HG02938 (cell line): ENCODE measurements at regions not wholly inside any gene's neighbourhood (a gene's known extent, or its start where the extent isn't known, plus 50 kb on each side); places are given as distances from the start of the nearest gene placed in this dataset.

Source experiments
- ATAC-seq: cut with Tn5 transposase; IDR thresholded peaks from one replicate; pipeline ENCODE4 v1.9.1; 2021; ENCODE audit warnings: mild to moderate bottlenecking, moderate library complexity; ENCODE audit not compliant: unreplicated experiment

GRCh38 chr18:26794230-26795101 is 71.0 kb downstream of the AQP4 start:
- no peak for ATAC-seq

- no peak for ATAC-seq
Observed at GRCh38 chr18:26792661-26793060, 72.8 kb downstream of the AQP4 start.

DNA sequence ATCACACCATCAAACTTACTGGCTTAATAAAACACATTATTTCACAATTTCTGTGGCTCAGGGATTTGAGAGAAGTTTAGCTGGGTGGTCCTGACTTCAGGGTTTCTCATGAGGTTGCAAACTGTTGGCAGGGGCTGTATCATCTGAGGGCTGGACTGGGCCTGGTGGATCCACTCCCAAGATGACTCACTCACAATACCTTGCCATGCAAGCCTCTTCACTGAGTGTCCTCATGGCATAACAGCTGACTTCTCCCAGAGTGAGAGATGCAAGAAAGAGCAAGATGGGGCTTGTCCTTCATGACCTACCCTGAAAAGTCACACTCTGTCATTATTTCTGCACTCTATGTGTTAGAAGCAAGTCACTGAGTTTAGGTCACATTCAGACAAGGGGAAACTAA is 73.8 kb downstream of the AQP4 start:
- ATAC-seq, result no peak

- ATAC-seq, result no peak
Observed at GRCh38 chr18:26784599-26784998, 80.9 kb downstream of the AQP4 start.

DNA sequence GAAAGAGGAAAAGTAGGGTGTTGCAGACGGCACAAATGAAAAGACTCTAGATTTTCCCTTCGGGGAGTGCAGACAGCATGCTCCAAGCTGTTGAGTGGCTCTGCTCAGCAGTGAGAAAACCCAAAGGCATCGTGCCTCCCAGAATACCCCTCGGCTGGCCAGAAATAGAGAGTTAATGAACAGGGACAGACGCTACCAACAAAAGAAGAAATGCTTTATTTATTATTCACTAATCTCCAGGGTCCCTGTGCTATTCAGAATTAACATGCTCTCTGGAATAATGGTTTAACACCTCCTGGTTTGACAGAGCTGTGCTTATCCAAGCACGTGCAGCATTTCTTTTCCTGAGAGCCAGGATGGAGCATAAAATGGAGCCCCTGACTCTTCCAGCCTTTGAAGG is 82.3 kb downstream of the AQP4 start:
- no peak for ATAC-seq

- no peak for ATAC-seq
Observed at GRCh38 chr18:26780520-26781325, 84.8 kb downstream of the AQP4 start.

- ATAC-seq, result no peak
Observed at GRCh38 chr18:26778054-26778393, 87.5 kb downstream of the AQP4 start.

GRCh38 chr18:26777351-26778053 is 88.0 kb downstream of the AQP4 start:
- ATAC-seq, result no peak

- ATAC-seq, result no peak
Observed at GRCh38 chr18:26772691-26773090, 92.8 kb downstream of the AQP4 start.

DNA sequence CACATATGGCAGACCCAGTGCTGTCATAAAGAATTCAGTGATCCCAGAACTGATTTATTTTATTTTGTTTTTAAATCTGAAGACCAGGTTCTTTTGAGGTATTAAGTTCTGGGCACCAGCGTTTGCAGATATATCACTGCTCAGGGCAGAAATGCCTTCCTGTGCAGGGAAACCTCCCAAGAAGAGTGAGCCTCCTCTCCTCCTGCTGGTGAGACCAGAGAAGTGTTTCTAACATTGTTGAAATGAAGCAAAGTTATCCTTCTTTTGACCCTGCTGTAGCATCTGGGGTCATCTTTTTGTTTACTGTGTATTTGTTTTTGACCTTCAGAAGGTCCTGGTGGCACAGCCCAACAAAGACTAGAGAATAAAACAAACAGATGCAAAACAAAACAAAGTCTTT is 94.0 kb downstream of the AQP4 start:
- ATAC-seq, result peak; percentile 42

GRCh38 chr18:26768385-26768784 is 97.1 kb downstream of the AQP4 start:
- ATAC-seq, result no peak

GRCh38 chr18:26765498-26765897 is 100.0 kb downstream of the AQP4 start:
- no peak for ATAC-seq

DNA sequence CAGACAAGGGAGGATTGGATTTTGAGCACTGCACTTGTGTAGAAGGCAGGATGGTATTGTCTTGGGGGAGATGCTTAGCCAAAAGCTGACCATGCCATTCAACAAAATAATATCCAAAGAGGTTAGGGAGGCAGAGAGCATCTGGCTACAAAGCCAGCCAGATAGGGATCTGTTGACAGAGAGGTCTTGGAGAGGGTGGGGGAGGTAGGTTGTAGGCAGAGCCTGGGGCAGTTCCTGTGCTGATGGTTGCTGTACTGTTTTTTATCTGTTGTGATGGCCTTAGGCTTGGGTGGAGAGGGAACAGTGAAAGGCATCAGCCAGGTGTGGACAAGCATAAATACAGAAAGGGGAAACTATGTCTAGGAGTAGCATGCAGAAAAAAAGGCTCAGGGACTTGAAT is 100.9 kb downstream of the AQP4 start:
- ATAC-seq, result no peak

DNA sequence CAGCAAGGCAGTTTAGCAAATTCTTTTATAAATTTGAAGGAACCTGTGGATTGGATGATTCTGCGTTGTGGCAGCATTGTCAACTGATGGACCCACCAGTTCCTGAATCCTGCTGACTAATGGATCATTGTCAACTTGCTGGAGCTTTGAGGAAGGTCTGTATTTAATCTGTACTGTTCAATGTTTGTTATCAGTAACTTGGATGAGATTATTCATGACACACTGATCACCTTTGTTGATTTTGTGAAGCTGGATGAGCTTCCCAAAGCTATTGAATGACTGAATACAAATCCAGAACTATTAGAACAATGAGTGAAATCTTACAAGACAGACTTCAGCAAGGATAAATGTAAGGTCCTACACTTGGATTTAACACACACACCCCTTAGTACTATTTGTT is 101.3 kb downstream of the AQP4 start:
- no peak for ATAC-seq

DNA sequence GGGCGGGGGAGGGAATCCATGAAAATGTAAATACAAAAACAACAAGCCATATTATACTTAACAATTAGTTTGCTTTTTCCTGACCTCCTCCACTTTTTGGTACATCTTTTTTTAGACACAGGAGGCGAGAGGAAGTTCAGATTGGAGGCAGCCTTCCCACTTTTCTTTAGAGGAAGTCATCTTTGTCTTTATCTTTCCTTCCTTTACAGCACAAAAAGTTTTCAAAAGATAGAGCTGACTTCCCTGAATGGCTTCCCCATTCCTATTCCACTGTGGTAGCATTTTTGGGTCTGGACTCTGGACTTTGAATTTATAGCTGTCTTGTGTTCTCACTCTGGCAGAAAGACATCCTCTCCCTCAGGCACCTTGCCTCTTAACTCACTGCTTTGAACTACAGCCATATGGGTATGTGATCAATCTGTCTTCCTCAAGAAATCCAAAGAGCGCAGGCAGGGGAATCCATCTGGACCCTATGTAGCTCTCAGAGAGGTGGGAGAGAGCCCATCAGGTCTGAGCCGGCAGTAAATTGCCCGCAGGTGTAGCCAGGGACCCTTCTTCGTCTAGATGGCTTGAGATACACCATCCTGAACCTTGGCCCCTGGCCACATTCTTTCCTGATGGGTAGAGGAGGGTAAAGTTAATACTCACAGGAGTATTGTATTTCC is 101.9 kb downstream of the AQP4 start:
- no peak for ATAC-seq

DNA sequence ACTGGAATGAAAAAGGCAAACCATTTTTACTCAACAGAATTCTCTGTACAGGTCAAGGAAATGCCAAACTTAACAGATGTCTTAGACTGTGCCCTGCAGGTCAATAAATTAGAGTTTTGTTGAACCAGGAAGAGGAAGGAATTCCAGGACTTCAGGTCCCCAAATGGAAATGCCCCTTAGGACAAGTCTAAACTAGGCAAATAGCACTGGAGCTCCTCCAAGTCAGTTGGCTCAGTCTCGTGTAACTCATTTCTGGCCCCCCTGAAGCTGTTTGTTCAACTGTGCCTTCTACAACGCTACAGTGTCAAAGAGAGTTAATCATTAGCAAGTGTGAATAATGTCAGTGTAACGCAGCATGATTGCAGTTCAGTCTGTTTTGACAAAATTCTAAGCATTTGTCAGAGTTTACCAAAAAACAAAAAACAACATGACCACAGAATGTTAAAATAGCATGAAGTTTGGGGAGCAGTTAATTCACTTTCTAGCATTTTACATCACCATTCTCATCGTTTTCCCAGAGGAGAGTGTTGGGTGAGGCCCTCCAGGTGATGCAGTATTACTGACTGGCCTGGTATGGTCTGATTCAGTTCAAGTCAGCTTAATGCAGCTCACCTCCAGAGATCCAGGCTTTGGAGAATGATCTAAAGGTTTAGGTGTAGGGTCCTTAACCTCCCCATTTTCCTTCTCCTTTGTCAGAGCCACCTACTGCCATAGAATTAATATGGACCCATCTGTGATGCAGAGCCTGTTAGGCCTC is 108.1 kb downstream of the AQP4 start:
- ATAC-seq, result no peak

DNA sequence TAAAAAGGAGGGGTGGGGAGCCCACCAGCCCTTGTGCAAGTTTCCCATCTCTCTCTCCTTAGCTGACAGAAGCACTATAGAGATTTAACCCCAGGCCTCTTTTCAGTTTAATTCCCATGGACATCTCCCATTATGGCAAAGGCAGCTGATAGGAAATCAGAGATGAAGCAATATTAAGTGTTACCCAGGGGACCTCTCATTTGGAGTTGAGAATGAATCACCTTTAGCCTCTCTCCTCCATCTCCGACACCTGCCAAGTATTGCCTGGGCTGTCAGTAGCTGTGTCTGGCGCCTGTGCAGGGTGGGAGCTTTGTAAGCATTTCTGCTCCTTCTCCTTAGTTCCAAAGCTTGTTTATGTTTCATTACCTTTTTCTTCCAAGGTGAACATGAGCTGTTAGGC is 109.0 kb downstream of the AQP4 start:
- no peak for ATAC-seq

GRCh38 chr18:26746826-26747475 is 118.6 kb downstream of the AQP4 start:
- no peak for ATAC-seq

DNA sequence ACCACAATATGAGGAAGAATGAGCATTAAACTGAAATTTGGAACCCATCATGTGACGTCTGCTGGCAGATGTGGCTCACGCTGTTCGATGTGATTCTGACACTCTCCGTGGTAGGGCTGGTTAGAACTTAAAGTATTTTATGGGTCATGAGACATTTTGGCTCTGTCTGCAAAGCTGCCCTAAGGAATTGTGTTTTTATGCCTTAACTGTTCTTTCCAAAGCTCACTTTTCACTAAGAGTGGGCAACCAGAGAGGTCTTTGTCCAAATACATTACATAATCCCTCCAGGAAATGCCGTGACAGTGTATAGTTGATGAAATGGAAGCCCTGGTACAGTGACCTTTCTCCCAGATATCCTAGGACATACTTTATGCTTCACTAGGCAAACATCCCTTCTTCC is 119.1 kb downstream of the AQP4 start:
- no peak for ATAC-seq
